ENCODE measurements at regions not wholly inside any gene's neighbourhood (a gene's known extent, or its start where the extent isn't known, plus 50 kb on each side); places are given as distances from the start of the nearest gene placed in this dataset.

- no peak overlapping the region for H3K9ac ChIP-seq
- H3K79me2 ChIP-seq (ENCODE audit: insufficient read depth, low read depth) = no peaks in the 10 kb centered on the region
- no peak for TF ChIP-seq CTCF (conservative IDR thresholded peaks at IDR 0.05; ENCODE audit: low read depth, low read length)
- H2AFZ ChIP-seq (ENCODE audit: low read depth) = no peak overlapping the region
- H3K36me3 ChIP-seq (ENCODE audit: insufficient read depth) = no peaks in the 10 kb centered on the region
- no peak overlapping the region for H3K27ac ChIP-seq
- no peaks in the 10 kb centered on the region for H3K27me3 ChIP-seq (ENCODE audit: insufficient read depth, low read depth)
- no peak overlapping the region for H3K4me2 ChIP-seq
- H4K20me1 ChIP-seq (ENCODE audit: insufficient read depth) = no peaks in the 10 kb centered on the region
- H3K4me3 ChIP-seq (IDR thresholded peaks at IDR 0.05; ENCODE audit: insufficient read depth, low read depth, low read length) = no peak overlapping the region
- no peaks in the 10 kb centered on the region for H3K4me1 ChIP-seq (ENCODE audit: low read depth, poor library complexity, severe bottlenecking)
Measured at GRCh38 chr9:108191065-108191464, 664.7 kb downstream of the ACTL7B start.

GRCh38 chr9:108188976-108189375 lies 666.8 kb downstream of the ACTL7B start:
- Histone ChIP-seq H3K27me3 (ENCODE audit: insufficient read depth, low read depth) (no peaks in the 10 kb centered on the region), H3K36me3 (ENCODE audit: insufficient read depth) (no peaks in the 10 kb centered on the region), H3K4me3 (IDR thresholded peaks at IDR 0.05; ENCODE audit: insufficient read depth, low read depth, low read length) (no peak overlapping the region), H2AFZ (ENCODE audit: low read depth) (no peak overlapping the region), H3K4me1 (ENCODE audit: low read depth, poor library complexity, severe bottlenecking) (no peaks in the 10 kb centered on the region), H4K20me1 (ENCODE audit: insufficient read depth) (no peaks in the 10 kb centered on the region), H3K4me2 (no peak overlapping the region), H3K9ac (no peak overlapping the region), H3K27ac (no peak overlapping the region), H3K79me2 (ENCODE audit: insufficient read depth, low read depth) (no peaks in the 10 kb centered on the region)
- TF ChIP-seq CTCF (conservative IDR thresholded peaks at IDR 0.05; ENCODE audit: low read depth, low read length) = no peak

- Histone ChIP-seq H3K4me3 (IDR thresholded peaks at IDR 0.05; ENCODE audit: insufficient read depth, low read depth, low read length) (no peak overlapping the region), H3K27ac (no peak overlapping the region), H3K36me3 (ENCODE audit: insufficient read depth) (no peaks in the 10 kb centered on the region), H3K9ac (no peak overlapping the region), H3K4me1 (ENCODE audit: low read depth, poor library complexity, severe bottlenecking) (no peaks in the 10 kb centered on the region), H3K4me2 (no peak overlapping the region), H2AFZ (ENCODE audit: low read depth) (no peak overlapping the region), H4K20me1 (ENCODE audit: insufficient read depth) (no peaks in the 10 kb centered on the region), H3K27me3 (ENCODE audit: insufficient read depth, low read depth) (no peaks in the 10 kb centered on the region), H3K79me2 (ENCODE audit: insufficient read depth, low read depth) (no peaks in the 10 kb centered on the region)
- no peak for TF ChIP-seq CTCF (conservative IDR thresholded peaks at IDR 0.05; ENCODE audit: low read depth, low read length)
Measured at GRCh38 chr9:108188482-108188881, 667.3 kb downstream of the ACTL7B start.

- no peaks in the 10 kb centered on the region for H3K36me3 ChIP-seq (ENCODE audit: insufficient read depth)
- H4K20me1 ChIP-seq (ENCODE audit: insufficient read depth) = no peaks in the 10 kb centered on the region
- no peaks in the 10 kb centered on the region for H3K79me2 ChIP-seq (ENCODE audit: insufficient read depth, low read depth)
- H3K27me3 ChIP-seq (ENCODE audit: insufficient read depth, low read depth) = no peaks in the 10 kb centered on the region
- H3K4me3 ChIP-seq (IDR thresholded peaks at IDR 0.05; ENCODE audit: insufficient read depth, low read depth, low read length) = no peak overlapping the region
- TF ChIP-seq CTCF (conservative IDR thresholded peaks at IDR 0.05; ENCODE audit: low read depth, low read length) = no peak
- no peak overlapping the region for H3K4me2 ChIP-seq
- H3K4me1 ChIP-seq (ENCODE audit: low read depth, poor library complexity, severe bottlenecking) = no peaks in the 10 kb centered on the region
- no peak overlapping the region for H3K9ac ChIP-seq
- no peak overlapping the region for H2AFZ ChIP-seq (ENCODE audit: low read depth)
- H3K27ac ChIP-seq = no peak overlapping the region
Measured at GRCh38 chr9:108186642-108187395, 669.0 kb downstream of the ACTL7B start.

Data from KMS-11 (cell line).